Breast epithelium (tissue), 3 donors: ENCODE measurements at regions not wholly inside any gene's neighbourhood (a gene's known extent, or its start where the extent isn't known, plus 50 kb on each side); places are given as distances from the start of the nearest gene placed in this dataset.

ENCODE experiments used
- CTCF ChIP-seq, 3 donors: fragments of 450-650 bp; IDR thresholded peaks; one replicate each; pipeline ENCODE4 v1.5.1; 2016 to 2017; ENCODE audit warnings: antibody characterized with exemption in 3 of 3, mild to moderate bottlenecking in 3 of 3, moderate library complexity in 3 of 3
- POLR2A ChIP-seq: fragments of 450-650 bp; IDR thresholded peaks from one replicate; pipeline ENCODE4 v1.6.1; 2016; ENCODE audit warnings: antibody characterized with exemption, mild to moderate bottlenecking, moderate library complexity
- POLR2AphosphoS5 ChIP-seq, 3 donors: sonication (generic); formaldehyde crosslinking; IDR thresholded peaks; one replicate each; pipeline ENCODE4 v1.6.1; 2017; ENCODE audit warnings: antibody characterized with exemption in 3 of 3

- no peak for TF ChIP-seq CTCF (IDR thresholded peaks at IDR 0.05)
- TF ChIP-seq POLR2A, result no peak
- TF ChIP-seq POLR2AphosphoS5 (IDR thresholded peaks at IDR 0.05), result no peak
These were observed 1791.5 kb downstream of the PLA2G4A start for GRCh38 chr1:188620236-188620635.
